GM23338 (cell line): ENCODE measurements at regions not wholly inside any gene's neighbourhood (a gene's known extent, or its start where the extent isn't known, plus 50 kb on each side); places are given as distances from the start of the nearest gene placed in this dataset.

Experiments
- ATAC-seq: fragments of 200-7000 bp; cut with Tn5 transposase; 3 replicates; pipeline ENCODE4 v1.9.1; 2020
- DNase-seq: peaks from one replicate; pipeline ENCODE4 v3.0.0-alpha.2; 2015; ENCODE audit warnings: low spot score
- H2AFZ ChIP-seq: fragments of 200-600 bp; sonication (generic); 2 replicates; pipeline ENCODE4 v1.8.0; 2016; ENCODE audit warnings: antibody characterized with exemption, mild to moderate bottlenecking, moderate library complexity
- H3F3A ChIP-seq: fragments of 200-600 bp; sonication (generic); replicated peaks from 2 replicates; pipeline ENCODE4 v1.8.0; 2017; ENCODE audit warnings: antibody characterized with exemption, mixed run types, low read depth
- H3K27ac ChIP-seq: fragments of 200-600 bp; sonication (generic); 2 replicates; pipeline ENCODE4 v1.6.1; 2016; ENCODE audit warnings: low read depth
- H3K27me3 ChIP-seq: fragments of 200-600 bp; sonication (generic); 2 replicates; pipeline ENCODE4 v1.8.0; 2016; ENCODE audit warnings: mild to moderate bottlenecking, mixed run types, moderate library complexity; ENCODE audit not compliant: insufficient read depth
- H3K36me3 ChIP-seq: fragments of 200-600 bp; sonication (generic); 2 replicates; pipeline ENCODE4 v1.8.0; 2016; ENCODE audit warnings: mild to moderate bottlenecking; ENCODE audit not compliant: insufficient read depth
- H3K4me1 ChIP-seq: fragments of 200-600 bp; sonication (generic); 2 replicates; pipeline ENCODE4 v1.8.0; 2016; ENCODE audit warnings: mild to moderate bottlenecking, moderate library complexity; ENCODE audit not compliant: insufficient read depth
- H3K4me2 ChIP-seq: fragments of 200-600 bp; sonication (generic); 2 replicates; pipeline ENCODE4 v1.7.1; 2017; ENCODE audit warnings: mixed run types
- H3K4me3 ChIP-seq: fragments of 200-600 bp; sonication (generic); 2 replicates; pipeline ENCODE4 v1.6.1; 2016; ENCODE audit warnings: mixed run types
- H3K79me2 ChIP-seq: fragments of 200-600 bp; sonication (generic); replicated peaks from 2 replicates; pipeline ENCODE4 v1.8.0; 2017; ENCODE audit warnings: mild to moderate bottlenecking; ENCODE audit not compliant: insufficient read depth
- H3K9me2 ChIP-seq: fragments of 200-600 bp; sonication (generic); 2 replicates; pipeline ENCODE4 v1.8.0; 2017; ENCODE audit not compliant: insufficient read depth
- H4K20me1 ChIP-seq: fragments of 200-600 bp; sonication (generic); replicated peaks from 2 replicates; pipeline ENCODE4 v1.8.0; 2017; ENCODE audit warnings: mild to moderate bottlenecking; ENCODE audit not compliant: insufficient read depth
- H3K27ac Mint-ChIP-seq: 2 replicates; pipeline ENCODE4 v1.8.0; 2020; ENCODE audit warnings: inconsistent platforms, mild to moderate bottlenecking, moderate library complexity, mixed read lengths
- H3K27me3 Mint-ChIP-seq: 3 replicates; pipeline ENCODE4 v1.8.0; 2022; ENCODE audit warnings: low read depth, mild to moderate bottlenecking, moderate library complexity, mixed read lengths, inconsistent platforms; ENCODE audit not compliant: insufficient read depth, poor library complexity
- H3K36me3 Mint-ChIP-seq: 3 replicates; pipeline ENCODE4 v1.8.0; 2021; ENCODE audit warnings: low read depth, mild to moderate bottlenecking, inconsistent platforms, moderate library complexity, mixed read lengths
- H3K4me1 Mint-ChIP-seq: 3 replicates; pipeline ENCODE4 v1.8.0; 2020; ENCODE audit warnings: mild to moderate bottlenecking, inconsistent platforms, mixed read lengths
- H3K4me3 Mint-ChIP-seq: 3 replicates; pipeline ENCODE4 v1.8.0; 2021; ENCODE audit warnings: moderate library complexity, mild to moderate bottlenecking, inconsistent platforms, mixed read lengths
- H3K9me3 Mint-ChIP-seq: 3 replicates; pipeline ENCODE4 v1.8.0; 2020; ENCODE audit warnings: moderate library complexity, mild to moderate bottlenecking, inconsistent platforms, mixed read lengths
- CREB1 ChIP-seq: fragments of 250-450 bp; sonication (Bioruptor Pico); IDR thresholded peaks from 2 replicates; pipeline ENCODE4 v1.5.0; 2020; ENCODE audit warnings: low read depth, mild to moderate bottlenecking, moderate library complexity
- ETS1 ChIP-seq: IDR thresholded peaks from 2 replicates; pipeline ENCODE4 v1.6.1; 2016; ENCODE audit warnings: antibody characterized with exemption
- EZH2 ChIP-seq: fragments of 200-600 bp; sonication (generic); IDR thresholded peaks from one replicate; pipeline ENCODE4 v1.8.0; 2017; ENCODE audit warnings: antibody characterized with exemption, mild to moderate bottlenecking, low read depth; ENCODE audit not compliant: unreplicated experiment
- EZH2phosphoT487 ChIP-seq: fragments of 200-600 bp; sonication (generic); IDR thresholded peaks from one replicate; pipeline ENCODE4 v1.8.1; 2018; ENCODE audit warnings: antibody characterized with exemption; ENCODE audit not compliant: unreplicated experiment
- JUNB ChIP-seq: IDR thresholded peaks from one replicate; pipeline ENCODE4 v1.6.1; 2016; ENCODE audit warnings: antibody characterized with exemption; ENCODE audit not compliant: unreplicated experiment
- NANOG ChIP-seq: IDR thresholded peaks from 2 replicates; pipeline ENCODE4 v1.6.1; 2016; ENCODE audit warnings: antibody characterized with exemption, borderline replicate concordance
- POLR2AphosphoS5 ChIP-seq: IDR thresholded peaks from 2 replicates; pipeline ENCODE4 v1.6.1; 2016; ENCODE audit warnings: antibody characterized with exemption, low read depth
- STAT1 ChIP-seq: IDR thresholded peaks from one replicate; pipeline ENCODE4 v1.6.1; 2016; ENCODE audit warnings: antibody characterized with exemption; ENCODE audit not compliant: unreplicated experiment
- ZNF114 ChIP-seq: fragments of 250-450 bp; sonication (Bioruptor Pico); IDR thresholded peaks from 2 replicates; pipeline ENCODE4 v1.5.0; 2020; ENCODE audit warnings: mild to moderate bottlenecking, moderate library complexity
- ZNF331 ChIP-seq: fragments of 250-450 bp; sonication (Bioruptor Pico); IDR thresholded peaks from 2 replicates; pipeline ENCODE4 v1.5.0; 2020; ENCODE audit warnings: low read depth, mild to moderate bottlenecking, moderate library complexity
- ZNF462 ChIP-seq: fragments of 250-450 bp; sonication (Bioruptor Pico); IDR thresholded peaks from 2 replicates; pipeline ENCODE4 v1.5.0; 2020; ENCODE audit warnings: mild to moderate bottlenecking, moderate library complexity
- TF ChIP-seq, protein P1 (sequence below), 2 experiments: fragments of 200-600 bp in 1 of 2; sonication (generic) in 1 of 2; conservative IDR thresholded peaks; 2 replicates each; pipeline versions ENCODE4 v1.5.1 to v1.6.1; 2016 to 2017; ENCODE audit warnings: antibody characterized with exemption in 2 of 2, low read depth in 2 of 2, mild to moderate bottlenecking in 2 of 2, moderate library complexity in 1 of 2
- TF ChIP-seq, protein P2 (sequence below): IDR thresholded peaks from one replicate; pipeline ENCODE4 v1.6.1; 2018; ENCODE audit warnings: antibody characterized with exemption; ENCODE audit not compliant: unreplicated experiment

DNA sequence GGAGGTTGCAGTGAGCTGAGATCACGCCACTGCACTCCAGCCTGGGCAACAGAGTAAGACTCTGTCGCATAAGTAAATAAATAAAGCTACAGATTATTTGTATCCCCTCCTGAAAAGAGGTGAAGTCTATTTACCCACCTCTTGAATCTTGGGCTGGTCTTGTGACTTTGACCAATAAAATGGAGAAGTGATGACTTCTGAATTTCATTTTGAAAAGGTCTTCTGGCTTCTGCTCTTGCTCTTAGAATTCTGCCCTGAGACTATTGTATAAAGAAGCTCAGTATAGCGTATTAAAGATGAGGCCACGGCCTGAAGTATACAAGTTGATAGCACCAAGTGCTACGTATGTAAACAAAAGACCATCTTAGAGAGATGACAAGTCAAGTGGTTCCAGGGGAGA is 88.3 kb upstream of the AMN1 start:
- H3K4me1 Mint-ChIP-seq, result peaks cover 5% of the 10 kb centered on the region; the same call in 2 of the 3 replicates
- ATAC-seq (no peak), DNase-seq (no peak)
- Histone ChIP-seq H3F3A (no peaks in the 10 kb centered on the region), H2AFZ (no peak overlapping the region), H3K27me3 (no peaks in the 10 kb centered on the region), H3K79me2 (no peaks in the 10 kb centered on the region), H3K27ac (no peak overlapping the region), H3K4me1 (no peaks in the 10 kb centered on the region), H3K4me2 (no peak overlapping the region), H3K4me3 (no peak overlapping the region), H4K20me1 (no peaks in the 10 kb centered on the region), H3K36me3 (no peaks in the 10 kb centered on the region), H3K9me2 (no peaks in the 10 kb centered on the region)
- H3K9me3 Mint-ChIP-seq, result no peaks in the 10 kb centered on the region
- no peaks in the 10 kb centered on the region for H3K36me3 Mint-ChIP-seq
- TF ChIP-seq ZNF331 (CRISPR knock-in tag) (no peak), ZNF462 (CRISPR knock-in tag) (no peak), EZH2phosphoT487 (no peak), ZNF114 (CRISPR knock-in tag) (no peak), CREB1 (CRISPR knock-in tag) (no peak), NANOG (no peak), POLR2AphosphoS5 (no peak), EZH2 (no peak), JUNB (no peak), STAT1 (no peak), ETS1 (no peak)
- TF ChIP-seq, protein P1, sequence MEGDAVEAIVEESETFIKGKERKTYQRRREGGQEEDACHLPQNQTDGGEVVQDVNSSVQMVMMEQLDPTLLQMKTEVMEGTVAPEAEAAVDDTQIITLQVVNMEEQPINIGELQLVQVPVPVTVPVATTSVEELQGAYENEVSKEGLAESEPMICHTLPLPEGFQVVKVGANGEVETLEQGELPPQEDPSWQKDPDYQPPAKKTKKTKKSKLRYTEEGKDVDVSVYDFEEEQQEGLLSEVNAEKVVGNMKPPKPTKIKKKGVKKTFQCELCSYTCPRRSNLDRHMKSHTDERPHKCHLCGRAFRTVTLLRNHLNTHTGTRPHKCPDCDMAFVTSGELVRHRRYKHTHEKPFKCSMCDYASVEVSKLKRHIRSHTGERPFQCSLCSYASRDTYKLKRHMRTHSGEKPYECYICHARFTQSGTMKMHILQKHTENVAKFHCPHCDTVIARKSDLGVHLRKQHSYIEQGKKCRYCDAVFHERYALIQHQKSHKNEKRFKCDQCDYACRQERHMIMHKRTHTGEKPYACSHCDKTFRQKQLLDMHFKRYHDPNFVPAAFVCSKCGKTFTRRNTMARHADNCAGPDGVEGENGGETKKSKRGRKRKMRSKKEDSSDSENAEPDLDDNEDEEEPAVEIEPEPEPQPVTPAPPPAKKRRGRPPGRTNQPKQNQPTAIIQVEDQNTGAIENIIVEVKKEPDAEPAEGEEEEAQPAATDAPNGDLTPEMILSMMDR (conservative IDR thresholded peaks at IDR 0.05; ENCODE audit: low read depth in 2 of 2), result no peak
- TF ChIP-seq, protein P2, sequence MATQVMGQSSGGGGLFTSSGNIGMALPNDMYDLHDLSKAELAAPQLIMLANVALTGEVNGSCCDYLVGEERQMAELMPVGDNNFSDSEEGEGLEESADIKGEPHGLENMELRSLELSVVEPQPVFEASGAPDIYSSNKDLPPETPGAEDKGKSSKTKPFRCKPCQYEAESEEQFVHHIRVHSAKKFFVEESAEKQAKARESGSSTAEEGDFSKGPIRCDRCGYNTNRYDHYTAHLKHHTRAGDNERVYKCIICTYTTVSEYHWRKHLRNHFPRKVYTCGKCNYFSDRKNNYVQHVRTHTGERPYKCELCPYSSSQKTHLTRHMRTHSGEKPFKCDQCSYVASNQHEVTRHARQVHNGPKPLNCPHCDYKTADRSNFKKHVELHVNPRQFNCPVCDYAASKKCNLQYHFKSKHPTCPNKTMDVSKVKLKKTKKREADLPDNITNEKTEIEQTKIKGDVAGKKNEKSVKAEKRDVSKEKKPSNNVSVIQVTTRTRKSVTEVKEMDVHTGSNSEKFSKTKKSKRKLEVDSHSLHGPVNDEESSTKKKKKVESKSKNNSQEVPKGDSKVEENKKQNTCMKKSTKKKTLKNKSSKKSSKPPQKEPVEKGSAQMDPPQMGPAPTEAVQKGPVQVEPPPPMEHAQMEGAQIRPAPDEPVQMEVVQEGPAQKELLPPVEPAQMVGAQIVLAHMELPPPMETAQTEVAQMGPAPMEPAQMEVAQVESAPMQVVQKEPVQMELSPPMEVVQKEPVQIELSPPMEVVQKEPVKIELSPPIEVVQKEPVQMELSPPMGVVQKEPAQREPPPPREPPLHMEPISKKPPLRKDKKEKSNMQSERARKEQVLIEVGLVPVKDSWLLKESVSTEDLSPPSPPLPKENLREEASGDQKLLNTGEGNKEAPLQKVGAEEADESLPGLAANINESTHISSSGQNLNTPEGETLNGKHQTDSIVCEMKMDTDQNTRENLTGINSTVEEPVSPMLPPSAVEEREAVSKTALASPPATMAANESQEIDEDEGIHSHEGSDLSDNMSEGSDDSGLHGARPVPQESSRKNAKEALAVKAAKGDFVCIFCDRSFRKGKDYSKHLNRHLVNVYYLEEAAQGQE, result no peak
- no peaks in the 10 kb centered on the region for H3K27me3 Mint-ChIP-seq
- no peak overlapping the region for H3K27ac Mint-ChIP-seq
- H3K4me3 Mint-ChIP-seq, result no peak overlapping the region
